HG02798 (cell line): ENCODE measurements at regions not wholly inside any gene's neighbourhood (a gene's known extent, or its start where the extent isn't known, plus 50 kb on each side); places are given as distances from the start of the nearest gene placed in this dataset.

ENCODE experiments used
- ATAC-seq: cut with Tn5 transposase; IDR thresholded peaks from one replicate; pipeline ENCODE4 v1.9.1; 2021; ENCODE audit warnings: mild to moderate bottlenecking; ENCODE audit not compliant: unreplicated experiment, poor library complexity

DNA sequence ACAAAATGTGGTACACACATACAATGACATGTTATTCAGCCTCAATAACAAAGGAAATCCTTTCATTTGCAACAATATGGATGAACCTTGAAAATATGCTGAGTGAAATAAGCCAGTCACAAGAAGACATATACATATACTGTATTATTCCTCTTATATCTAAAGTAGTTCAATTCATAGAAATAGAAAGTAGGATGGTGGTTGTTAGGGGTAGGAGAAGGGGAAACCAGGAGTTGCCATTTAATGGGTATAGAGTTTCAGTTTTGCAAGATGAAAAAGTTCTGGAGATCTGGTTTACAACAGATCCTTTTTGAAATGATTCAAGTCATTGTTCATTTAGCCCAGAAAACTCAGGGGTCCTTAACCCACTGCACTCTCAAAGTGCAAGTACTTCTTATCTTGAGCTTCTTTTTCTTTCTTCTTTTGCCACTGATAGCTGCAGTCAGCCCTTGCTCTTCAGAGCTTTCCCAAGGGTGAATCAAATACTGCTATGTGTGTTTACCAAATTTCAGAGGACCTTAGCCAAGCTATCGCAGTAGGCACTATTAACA is 208.0 kb upstream of the EOMES start:
- ATAC-seq: no peak

DNA sequence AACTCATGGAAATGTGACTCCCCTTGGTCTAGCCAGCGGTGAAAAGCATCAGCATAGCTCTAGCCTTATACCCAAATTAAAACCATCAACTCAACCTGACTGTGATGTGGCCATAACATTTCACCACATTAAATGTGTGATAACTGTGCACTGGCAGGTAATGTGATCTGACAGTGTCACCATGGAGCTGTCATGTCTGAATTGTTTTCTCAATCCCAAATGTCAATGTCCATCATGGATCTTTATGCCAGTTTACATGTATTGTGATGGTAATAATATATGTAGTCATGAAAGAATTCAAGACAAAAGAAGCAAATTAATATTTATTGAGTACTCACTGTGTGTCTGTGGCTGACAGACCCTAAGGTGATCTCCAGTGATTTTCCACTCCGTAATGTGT is 213.4 kb upstream of the EOMES start:
- no peak for ATAC-seq

- ATAC-seq: no peak
Measured at GRCh38 chr3:27939521-27939920, 217.4 kb upstream of the EOMES start.

DNA sequence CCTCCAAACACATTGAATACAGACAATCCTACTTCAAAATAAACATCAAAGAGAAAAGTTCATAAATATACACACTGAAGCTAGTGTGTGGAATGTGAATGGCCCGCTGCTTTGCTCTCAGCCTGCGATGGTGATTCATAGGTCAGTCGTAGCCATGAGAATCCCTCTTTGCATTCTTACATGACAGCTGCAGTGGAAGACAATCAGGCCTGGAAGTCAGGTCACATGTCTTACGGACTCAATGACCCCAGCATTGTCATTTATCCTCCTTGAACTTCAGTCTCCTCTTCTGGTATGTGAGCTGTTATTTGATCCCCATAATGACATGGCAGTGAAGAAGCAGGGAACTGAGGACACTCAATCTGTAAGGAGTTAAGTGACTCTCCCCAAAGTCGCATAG is 217.8 kb upstream of the EOMES start:
- no peak for ATAC-seq

DNA sequence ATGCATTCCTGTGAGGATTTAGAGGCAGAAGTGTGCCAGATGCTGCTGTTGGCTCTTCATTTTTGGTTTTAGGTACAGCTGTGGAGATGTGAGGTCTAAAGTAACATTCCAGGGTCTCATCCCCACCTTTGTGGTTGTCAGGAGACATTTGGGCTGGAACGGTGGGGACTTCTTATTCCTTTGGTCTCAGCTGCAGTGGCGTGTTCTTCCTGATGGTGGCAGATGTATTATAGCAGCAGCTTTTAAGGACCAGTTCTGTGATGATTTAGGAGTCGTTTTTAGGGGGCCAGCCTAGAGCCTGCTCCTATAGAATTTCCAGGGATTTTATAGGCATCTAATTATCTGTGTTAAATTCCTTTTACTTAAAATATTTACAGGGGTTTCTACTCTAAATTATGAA is 221.0 kb upstream of the EOMES start:
- ATAC-seq: no peak

GRCh38 chr3:27945229-27945628 is 223.1 kb upstream of the EOMES start:
- no peak for ATAC-seq

DNA sequence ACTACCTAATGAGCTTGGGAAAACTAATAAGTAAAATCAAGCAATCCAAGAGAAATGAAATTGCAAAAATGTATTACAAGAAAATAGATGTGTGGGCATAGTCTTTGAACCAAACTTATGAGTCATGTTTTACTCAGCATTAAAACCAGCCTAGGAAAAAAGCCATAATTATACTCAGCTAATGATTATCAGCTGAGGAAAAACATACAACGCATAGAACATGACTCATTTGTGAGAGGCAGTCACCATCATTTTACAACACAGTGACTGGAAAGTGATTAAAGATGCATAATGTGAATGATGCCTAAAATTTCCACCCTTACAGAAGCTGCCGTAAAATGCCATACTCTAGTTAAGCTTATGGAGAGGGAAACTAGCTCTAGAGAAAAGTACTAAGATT is 238.0 kb upstream of the EOMES start:
- ATAC-seq: no peak

DNA sequence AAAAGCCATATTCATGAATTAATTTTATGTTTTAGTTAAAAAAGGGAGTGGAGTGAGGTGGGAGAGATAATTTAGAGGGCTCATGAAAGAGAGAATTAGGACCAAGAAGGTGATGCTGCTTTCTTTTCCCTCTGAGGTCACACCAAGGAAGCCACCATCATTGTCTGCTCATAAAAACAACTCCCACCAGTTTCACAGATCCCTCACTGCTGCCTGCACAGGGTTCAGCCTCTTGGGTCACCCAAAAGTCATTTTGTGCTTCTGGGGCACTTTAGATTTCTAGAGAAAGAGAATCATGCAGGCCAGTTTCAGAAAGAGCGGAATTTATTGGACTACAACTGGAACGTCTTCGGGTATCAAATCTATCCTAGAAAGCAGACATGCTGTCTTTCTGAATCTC is 241.4 kb upstream of the EOMES start:
- ATAC-seq: no peak

GRCh38 chr3:27971600-27971999 is 249.5 kb upstream of the EOMES start:
- ATAC-seq: no peak

DNA sequence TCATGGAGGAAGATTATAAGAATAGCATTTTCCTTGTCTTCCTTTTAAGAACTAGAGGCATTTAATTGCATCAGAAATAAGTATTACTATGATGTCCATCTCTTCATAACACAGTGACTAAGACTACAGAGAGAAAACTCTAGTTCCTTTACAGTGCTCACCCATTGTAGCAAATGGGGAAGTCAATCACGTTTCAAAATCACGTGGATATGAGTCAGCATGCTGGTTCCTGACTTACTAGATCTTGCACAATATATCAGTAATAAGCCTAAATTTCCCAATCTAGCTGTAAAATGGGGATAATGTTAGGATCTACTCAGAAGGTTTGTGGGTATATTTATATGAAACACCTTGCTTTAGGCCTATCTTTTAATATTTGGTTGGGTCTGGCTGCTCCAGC is 254.8 kb upstream of the EOMES start:
- peak; percentile 41 for ATAC-seq

- no peak for ATAC-seq
Measured at GRCh38 chr3:27978440-27978839, 256.3 kb upstream of the EOMES start.

- no peak for ATAC-seq
Measured at GRCh38 chr3:27985369-27986035, 255.9 kb upstream of the CMC1 start.

DNA sequence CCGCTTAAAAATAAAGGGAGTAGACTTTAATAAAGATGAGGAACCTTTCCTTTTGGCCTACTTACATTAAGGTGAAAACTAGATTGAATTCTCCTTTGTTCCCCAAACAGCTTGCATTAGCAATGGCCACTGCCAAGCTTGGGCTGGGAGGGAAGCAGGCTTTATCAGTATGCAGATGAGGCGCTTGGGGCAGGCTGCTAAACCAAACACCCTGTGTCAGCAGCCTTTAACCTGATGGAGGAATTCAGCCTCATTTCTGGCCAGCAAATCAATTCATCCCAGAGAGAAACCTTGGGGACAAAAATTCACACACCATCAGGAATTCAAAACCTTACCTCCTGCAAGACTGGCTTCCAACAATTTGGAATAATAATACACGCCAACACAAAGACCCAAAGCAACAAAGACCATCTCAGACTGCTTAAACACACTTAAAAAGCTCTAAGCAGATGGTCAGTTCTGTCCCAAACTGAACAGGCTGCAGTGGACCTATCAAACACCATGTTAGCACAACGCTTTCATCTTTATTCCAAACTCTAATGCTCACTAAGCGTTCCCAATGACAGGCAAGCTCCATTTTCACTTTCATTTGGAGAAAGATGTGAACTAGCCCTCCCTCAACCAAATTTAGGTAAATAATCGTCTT is 255.1 kb upstream of the CMC1 start:
- no peak for ATAC-seq

GRCh38 chr3:27990324-27990723 is 251.1 kb upstream of the CMC1 start:
- ATAC-seq: no peak

DNA sequence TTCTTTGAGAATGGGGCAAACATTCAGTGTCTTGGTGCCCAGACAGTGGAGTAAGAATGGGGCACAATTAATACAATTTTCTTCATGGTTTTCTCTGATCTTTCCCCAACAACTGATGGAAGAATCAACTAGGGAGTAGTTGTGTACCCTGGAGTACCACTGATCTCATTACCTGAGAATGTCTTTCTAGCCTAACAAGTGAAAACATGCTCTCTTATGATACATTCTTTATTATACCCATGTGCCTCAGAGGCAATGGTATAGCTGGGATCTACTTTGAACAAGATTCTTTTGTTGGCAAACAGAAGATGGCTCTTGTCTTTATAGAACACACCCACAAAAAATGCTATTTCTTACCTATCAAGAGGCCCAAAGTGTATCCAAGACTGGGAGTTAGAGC is 250.6 kb upstream of the CMC1 start:
- ATAC-seq: no peak

- ATAC-seq: no peak
Measured at GRCh38 chr3:27993051-27993450, 248.4 kb upstream of the CMC1 start.

DNA sequence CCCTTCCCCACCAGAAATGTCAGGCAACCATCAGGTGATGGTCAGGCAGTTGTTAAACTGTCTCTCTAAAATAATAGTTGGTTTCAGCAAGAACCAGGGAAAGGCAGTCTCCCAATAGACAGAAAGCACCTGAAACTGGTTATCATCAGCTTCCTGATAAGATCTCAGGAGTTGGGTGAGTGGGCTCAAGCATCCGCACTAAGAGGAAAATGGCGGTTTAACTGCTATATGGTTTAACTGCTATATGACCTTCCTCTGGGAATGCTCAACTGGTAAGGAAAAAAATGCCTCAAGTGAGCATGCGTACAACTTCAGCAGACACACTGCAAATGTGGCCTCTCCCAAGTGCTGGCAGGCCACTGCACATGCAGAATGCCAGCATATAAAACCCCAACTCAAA is 240.8 kb upstream of the CMC1 start:
- no peak for ATAC-seq

GRCh38 chr3:28008235-28008634 is 233.2 kb upstream of the CMC1 start:
- ATAC-seq: peak; percentile 32

GRCh38 chr3:28012830-28013229 is 228.6 kb upstream of the CMC1 start:
- no peak for ATAC-seq

DNA sequence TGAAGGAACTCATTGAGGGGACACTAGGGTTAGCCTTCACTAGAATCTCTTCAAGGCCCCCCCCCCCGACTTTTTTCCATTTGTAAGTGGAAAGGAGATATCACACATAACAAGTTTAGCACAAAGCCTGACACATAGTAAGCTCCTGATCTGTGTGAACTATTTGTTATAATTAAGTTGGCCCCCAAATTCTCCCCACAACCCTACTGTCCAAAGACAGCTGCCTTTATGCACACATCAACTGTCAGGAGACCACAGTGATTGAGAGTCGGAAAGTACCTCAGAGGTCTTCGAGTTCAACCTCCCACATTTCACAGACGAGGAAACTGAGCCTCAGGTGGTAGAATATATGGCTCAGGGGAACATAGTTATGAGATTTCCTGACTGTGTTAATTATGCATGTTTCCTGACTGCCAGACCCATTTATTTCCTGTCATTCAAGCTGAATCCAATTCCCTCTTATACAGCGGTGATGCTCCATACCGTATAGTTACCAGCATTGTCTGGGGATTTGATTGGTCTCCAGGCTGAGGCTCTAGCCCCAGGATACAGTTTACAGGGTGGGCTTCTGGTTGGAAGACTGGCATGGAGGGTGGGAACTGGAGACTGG is 227.4 kb upstream of the CMC1 start:
- peak; percentile 43 for ATAC-seq

GRCh38 chr3:28018925-28019718 is 222.3 kb upstream of the CMC1 start:
- ATAC-seq: no peak
